ENCODE measurements at regions not wholly inside any gene's neighbourhood (a gene's known extent, or its start where the extent isn't known, plus 50 kb on each side); places are given as distances from the start of the nearest gene placed in this dataset.
"Not testable (repeated sequence)": the region's sequence is repeated elsewhere in the genome, so short reads cannot be mapped to it uniquely, and the experiment has no call there.

GRCh38 chr13:76329866-76330580 lies 556.2 kb downstream of the KCTD12 start:
- no peak for DNase-seq

- DNase-seq = no peak
Observed at GRCh38 chr13:76329004-76329403, 557.2 kb downstream of the KCTD12 start.

- DNase-seq = no peak
Observed at GRCh38 chr13:76326343-76326742, 559.9 kb downstream of the KCTD12 start.

GRCh38 chr13:76319921-76320320 lies 566.3 kb downstream of the KCTD12 start:
- DNase-seq = no peak

- DNase-seq = no peak
Observed at GRCh38 chr13:76316998-76317527, 569.1 kb downstream of the KCTD12 start.

GRCh38 chr13:76314495-76314894 lies 571.7 kb downstream of the KCTD12 start:
- no peak for DNase-seq

- DNase-seq = no peak
Observed at GRCh38 chr13:76307142-76307541, 579.1 kb downstream of the KCTD12 start.

GRCh38 chr13:76300688-76301087 lies 585.5 kb downstream of the KCTD12 start:
- no peak for DNase-seq

- DNase-seq = no peak
Observed at GRCh38 chr13:76297331-76297730, 588.9 kb downstream of the KCTD12 start.

GRCh38 chr13:76296751-76297150 lies 589.5 kb downstream of the KCTD12 start:
- DNase-seq = no peak

GRCh38 chr13:76295020-76295419 lies 591.2 kb downstream of the KCTD12 start:
- not testable (repeated sequence) for DNase-seq

- DNase-seq = no peak
Observed at GRCh38 chr13:76293751-76294150, 592.5 kb downstream of the KCTD12 start.

GRCh38 chr13:76293346-76293745 lies 592.9 kb downstream of the KCTD12 start:
- no peak for DNase-seq

GRCh38 chr13:76292726-76293125 lies 593.5 kb downstream of the KCTD12 start:
- no peak for DNase-seq

GRCh38 chr13:76292031-76292430 lies 594.2 kb downstream of the KCTD12 start:
- no peak for DNase-seq

GRCh38 chr13:76289558-76289957 lies 596.6 kb downstream of the KCTD12 start:
- DNase-seq = no peak

- DNase-seq = no peak
Observed at GRCh38 chr13:76286178-76286577, 600.0 kb downstream of the KCTD12 start.

- DNase-seq = no peak
Observed at GRCh38 chr13:76285463-76285862, 600.7 kb downstream of the KCTD12 start.

GRCh38 chr13:76279766-76280165 lies 606.4 kb downstream of the KCTD12 start:
- DNase-seq = not testable (repeated sequence)

GRCh38 chr13:76271728-76272232 lies 614.4 kb downstream of the KCTD12 start:
- no peak for DNase-seq

GRCh38 chr13:76268307-76268706 lies 617.9 kb downstream of the KCTD12 start:
- DNase-seq = not testable (repeated sequence)

GRCh38 chr13:76267216-76267615 lies 619.0 kb downstream of the KCTD12 start:
- no peak for DNase-seq

GRCh38 chr13:76266561-76266960 lies 619.6 kb downstream of the KCTD12 start:
- no peak for DNase-seq

- DNase-seq = no peak
Observed at GRCh38 chr13:76250211-76250610, 614.1 kb downstream of the LMO7 start.

- DNase-seq = no peak
Observed at GRCh38 chr13:76245920-76246319, 609.8 kb downstream of the LMO7 start.
